Stimulated activated CD8-positive, alpha-beta memory T cell treated with anti-CD3 and anti-CD28 coated beads, Interleukin-4, amount 100 ng/mL, for 4 hours (primary cell): ENCODE measurements at regions not wholly inside any gene's neighbourhood (a gene's known extent, or its start where the extent isn't known, plus 50 kb on each side); places are given as distances from the start of the nearest gene placed in this dataset.
"Not testable (repeated sequence)": the region's sequence is repeated elsewhere in the genome, so short reads cannot be mapped to it uniquely, and the experiment has no call there.

Experiments
- DNase-seq, 2 donors: peaks; one replicate each; pipeline ENCODE4 v3.0.0-alpha.2; 2020; ENCODE audit warnings: low read depth in 2 of 2, low spot score in 1 of 2

DNA sequence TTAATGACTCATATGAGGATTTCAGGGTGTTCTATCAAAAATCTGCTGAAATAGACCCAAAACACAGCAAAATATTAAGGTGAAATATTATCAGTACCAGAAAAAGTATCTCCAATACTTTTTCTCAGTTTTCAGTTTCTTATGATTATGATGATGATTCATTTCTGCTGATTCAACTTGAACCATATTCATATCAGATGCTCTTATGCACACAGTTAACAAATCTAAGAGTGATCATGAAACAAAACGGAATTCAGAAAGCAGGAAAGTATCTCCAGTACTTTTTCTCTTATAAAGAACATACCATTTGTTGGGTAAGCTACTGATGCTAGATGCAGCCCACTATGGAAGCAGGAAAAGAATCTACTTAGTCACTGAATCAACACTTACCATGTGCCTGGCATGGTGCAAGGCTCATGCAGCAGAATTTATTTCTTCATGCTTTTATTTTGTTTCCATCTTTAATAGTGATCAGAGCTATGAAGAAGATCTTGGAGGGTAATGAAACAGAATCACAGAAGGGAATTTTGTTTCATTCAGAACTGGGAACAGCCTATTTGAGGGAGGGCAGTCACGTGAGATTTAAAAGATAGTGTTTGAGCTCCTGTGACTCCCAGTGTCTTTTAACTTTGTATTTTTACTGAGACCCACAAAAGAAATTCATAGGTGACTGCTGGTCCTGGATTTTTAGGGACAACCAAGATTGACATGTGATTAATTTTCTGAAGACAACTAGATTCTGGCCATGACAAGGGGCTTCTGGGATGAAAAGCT is 480.6 kb downstream of the SETD4 start:
- no peak for DNase-seq

DNA sequence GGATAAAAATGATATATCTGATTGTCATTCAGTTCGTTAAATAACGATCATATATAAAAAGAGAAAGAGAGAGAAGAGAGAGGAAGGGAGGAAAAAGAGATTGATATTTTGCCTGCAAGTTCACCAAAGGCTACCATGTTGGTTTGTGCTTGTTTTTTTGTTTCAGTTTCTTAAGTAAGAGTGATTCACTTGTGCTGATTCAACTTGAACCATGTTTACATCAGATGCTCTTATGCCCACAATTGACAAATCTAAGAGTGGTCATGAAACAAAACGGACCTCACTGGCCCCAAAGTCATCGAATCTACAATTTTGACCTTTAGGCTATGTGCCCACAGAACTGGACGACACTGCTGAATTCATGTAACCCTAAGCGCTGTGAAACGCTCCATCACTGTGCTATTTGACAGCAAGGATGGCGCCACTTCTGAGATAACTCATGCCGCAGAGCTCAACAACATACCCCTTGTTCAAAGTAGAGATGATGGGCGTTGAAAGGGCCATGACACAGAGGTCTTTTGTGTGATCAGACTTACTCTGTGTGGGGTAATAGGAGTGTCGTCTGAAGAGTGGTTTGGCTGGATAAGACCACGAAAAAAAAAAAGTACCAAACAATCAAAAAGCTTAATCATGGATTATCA is 481.4 kb downstream of the SETD4 start:
- no peak for DNase-seq

DNA sequence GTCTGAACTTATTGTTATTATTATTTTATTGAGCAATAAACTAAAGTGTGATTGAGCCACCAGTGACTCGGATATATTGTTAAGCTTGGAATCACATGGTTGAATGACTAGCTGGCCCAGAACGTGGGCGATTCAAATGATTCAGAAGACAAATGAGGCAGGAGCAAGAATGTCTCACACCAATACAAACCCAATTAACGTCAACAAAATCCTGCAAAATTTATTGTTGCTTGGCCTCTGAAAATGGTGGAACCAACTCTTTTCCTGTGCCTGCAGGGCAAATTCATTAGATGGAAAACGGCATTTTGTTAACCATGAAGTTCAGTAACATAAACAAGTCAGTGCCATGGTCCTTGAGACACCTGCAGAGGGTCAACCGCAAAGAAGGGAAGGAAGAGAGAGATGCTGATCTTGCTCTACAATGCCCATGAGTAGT is 482.0 kb downstream of the SETD4 start:
- no peak for DNase-seq

DNA sequence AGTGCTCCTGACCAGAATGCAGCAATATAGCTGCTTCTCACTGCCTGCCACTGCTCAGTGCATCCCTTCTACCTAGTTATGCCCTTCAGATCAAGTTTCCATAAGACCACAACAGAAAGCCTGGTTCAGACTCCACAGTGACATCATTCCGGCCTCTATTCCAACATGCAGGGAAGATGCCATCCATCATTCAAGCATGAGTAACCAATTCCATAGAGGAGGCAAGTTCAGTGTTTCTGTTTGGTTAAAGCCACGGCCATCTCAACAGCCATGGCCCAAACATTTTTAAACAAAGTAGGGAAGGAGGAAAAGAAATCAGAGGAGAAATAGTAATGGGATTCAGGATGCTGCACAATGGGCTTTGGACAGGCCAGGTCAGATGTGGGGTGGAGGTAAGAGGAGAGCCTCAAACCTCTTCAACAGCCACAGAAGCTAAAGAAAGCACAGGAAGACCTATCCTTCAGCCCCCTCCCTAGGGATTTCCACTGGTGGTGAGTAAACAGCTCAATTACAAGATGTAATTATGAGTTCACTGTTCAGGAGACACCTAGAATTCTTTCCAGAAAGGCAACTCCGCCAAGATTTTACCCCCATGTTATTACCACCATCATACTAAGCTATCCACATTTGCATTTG is 484.9 kb downstream of the SETD4 start:
- no peak for DNase-seq

DNA sequence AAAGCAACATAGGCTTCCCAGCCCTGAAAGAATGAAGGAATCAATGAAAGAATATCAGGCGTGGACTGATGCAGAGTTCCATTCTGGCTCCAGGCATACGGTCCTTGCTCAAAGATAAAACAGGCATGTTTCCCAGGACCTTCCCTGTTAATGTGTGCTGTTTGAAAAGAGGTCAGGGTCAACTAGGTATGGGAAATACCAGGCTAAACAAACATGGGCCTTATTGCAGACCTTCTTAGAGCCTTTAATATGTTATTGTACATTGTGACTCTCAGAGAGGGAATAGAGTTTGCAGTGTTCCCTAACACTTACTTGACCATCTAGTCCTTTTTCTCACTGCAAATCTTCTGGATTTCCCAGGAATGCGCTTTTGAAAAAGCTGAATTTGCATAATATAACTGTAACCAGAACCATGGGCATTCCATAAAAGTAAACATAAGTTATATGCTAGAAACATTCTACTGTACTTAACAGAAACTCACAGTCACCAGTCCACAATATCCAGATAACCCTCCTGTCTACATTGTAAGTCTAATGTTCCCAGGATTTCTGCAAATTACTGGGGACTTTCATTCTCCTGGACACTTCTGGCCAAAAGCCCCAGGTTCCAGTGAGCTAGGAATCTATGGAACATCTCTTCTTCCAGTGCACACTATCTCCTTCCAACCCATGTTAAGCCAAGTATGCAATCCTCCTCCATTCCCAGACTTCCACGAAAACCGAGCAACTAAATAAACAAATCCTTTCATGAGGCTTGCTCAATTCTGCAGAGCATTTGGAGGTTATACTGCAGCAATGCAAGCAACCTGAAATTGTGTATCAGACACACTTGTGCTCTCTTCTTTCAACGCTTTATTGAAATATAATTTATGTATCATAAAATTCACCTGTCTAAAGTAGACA is 486.6 kb downstream of the SETD4 start:
- no peak for DNase-seq

DNA sequence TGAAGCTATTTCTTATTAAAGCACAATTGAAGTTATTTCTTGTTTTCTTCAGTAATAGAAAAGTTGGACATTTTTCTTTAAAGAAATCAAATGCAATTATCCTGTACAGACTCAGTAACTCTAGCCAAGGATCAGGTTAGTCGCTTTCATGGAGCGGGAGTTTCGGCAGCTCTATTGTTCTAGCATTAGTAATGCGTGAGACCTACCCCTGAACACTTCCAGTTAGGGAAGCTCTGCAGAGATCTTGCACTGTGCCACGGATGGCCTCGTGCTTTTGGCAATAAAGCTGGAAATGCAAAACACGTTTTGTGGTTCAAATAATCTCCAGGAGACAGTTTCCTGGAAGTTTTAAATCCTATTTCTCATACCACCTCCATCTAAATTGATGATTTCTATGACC is 488.4 kb downstream of the SETD4 start:
- no peak for DNase-seq

DNA sequence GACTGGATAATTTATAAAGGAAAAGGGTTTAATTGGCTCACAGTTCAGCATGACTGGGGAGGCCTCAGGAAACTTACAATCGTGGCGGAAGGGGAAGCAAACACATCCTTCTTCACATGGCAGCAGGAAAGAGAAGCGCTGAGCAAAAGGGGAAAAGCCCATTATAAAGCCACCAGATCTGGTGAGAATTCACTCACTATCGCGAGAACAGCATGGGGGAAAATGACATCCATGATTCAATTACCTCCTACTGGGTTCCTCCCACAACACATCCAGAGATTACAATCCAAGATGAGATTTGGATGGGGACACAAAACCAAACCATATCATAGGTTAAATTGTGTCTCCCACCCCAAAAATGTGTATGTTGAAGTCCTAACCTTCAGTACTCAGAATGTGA is 491.7 kb downstream of the SETD4 start:
- DNase-seq, result no peak

DNA sequence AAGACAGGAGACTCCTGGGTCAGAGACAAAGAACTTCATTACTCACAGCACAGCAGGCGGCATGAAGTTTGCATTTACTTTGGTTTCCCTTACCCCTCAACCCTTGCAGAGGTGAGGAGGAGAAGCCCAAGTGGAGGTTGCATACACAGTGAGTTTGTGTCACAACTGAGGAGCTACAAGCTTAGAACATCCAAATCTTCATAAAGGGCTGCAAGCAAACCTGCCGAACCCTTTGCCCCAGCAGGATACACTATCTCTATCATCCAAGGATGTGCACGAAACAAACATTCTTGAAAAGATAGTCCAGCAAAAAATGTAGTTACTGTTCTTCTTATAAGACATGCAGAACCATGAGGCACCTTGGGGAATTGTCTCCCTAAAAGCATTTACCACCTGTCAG is 493.5 kb downstream of the SETD4 start:
- DNase-seq, result no peak

DNA sequence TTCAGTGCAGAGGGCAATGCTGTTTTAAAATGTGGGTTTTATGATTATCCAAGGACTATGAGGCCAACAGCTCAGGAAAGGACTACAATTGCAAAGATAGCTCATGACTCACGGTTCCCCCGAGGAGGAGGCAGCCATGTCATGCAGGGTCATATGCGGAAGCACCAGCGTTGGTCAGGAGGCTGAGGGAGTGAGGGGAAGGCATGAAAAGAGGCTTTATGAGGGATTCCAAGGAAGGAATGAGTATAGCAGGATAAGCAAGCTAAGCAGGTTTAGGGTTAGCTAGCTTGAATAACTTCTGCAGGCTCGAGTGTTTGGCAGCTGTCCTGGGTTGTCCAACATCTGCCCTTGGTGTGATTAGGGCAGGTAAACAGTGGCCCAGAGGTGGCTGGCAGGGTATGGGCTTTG is 495.1 kb downstream of the SETD4 start:
- DNase-seq, result no peak

DNA sequence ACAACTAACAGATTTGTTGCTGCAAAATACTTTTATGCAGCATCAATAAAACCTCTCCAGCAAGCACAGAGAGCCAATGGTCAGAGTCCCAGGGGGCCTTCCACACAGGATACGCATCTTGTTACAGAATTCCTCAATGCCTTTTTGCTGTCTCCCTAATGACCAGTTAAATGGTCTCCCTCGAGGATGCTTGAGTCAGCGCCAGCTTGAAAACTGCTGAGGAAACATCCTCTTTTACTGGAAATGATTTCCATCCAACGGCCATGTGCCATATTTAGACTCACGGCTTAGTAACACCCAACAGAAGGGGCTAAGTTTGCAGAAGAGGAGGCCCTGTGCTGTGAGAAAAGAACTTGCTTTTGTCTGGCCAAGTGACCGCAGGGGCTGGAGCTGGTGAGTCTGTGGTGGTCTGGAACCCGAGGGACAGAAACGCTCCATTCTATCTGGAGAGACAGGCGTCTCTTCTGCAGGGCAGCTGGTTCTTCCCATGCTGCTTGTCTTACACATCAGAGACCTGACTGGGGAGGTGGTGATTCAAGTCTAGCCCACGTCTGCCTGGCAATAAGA is 496.4 kb downstream of the SETD4 start:
- DNase-seq, result no peak

DNA sequence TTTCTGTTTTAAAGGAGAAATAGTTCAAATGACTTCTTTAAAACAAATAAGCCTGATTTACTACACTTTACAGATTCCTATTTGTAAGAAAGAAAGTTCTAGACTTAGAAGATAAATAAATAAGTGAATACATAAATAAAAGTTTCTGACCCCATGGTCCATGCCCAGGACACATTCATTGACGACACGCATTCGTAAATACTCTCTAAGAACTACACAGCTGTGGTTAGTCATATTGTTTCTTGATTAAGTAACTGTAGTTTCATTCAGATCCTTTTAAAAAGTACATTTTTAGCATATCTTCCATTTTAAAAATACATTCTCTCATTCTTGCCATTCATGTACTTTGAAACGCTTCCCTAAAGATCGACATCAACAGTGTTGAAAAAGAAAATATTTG is 497.4 kb downstream of the SETD4 start:
- DNase-seq, result no peak

DNA sequence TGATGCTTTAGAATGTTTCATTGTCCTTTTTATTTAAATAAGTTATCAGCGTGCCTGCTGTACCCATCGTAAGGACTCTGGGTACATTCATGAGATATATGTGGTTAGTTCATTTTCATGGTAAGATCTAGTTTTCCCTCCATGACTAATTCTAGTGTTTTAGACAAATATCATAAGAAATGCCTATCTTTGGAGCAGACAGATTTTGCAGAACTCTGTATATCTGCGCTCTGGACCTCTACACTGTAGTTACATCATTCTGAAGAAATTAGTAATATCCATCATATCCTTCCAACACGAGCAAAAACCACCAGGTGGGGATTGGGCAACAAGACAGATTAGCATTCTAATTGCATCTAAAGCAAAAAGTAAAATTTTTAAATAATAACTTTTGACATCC is 499.2 kb downstream of the SETD4 start:
- DNase-seq, result no peak

DNA sequence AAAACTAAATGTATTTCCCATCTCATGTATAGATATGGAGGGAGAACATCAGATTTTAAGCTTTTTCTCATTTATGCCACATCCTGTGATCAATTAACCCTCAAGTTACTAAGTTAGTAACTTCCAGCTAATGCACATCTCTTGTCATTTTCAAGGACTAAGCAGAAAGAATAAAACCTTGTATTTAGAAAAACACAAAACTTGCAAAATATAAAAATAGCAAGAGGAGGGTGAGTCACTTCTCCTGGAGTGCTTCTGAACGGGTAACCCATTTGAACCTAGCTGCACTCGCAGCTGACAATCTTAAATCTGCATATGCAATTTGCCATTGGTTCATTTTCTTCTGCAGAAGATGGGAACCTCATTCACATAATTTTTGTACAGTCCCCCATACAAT is 500.5 kb downstream of the SETD4 start:
- no peak for DNase-seq

DNA sequence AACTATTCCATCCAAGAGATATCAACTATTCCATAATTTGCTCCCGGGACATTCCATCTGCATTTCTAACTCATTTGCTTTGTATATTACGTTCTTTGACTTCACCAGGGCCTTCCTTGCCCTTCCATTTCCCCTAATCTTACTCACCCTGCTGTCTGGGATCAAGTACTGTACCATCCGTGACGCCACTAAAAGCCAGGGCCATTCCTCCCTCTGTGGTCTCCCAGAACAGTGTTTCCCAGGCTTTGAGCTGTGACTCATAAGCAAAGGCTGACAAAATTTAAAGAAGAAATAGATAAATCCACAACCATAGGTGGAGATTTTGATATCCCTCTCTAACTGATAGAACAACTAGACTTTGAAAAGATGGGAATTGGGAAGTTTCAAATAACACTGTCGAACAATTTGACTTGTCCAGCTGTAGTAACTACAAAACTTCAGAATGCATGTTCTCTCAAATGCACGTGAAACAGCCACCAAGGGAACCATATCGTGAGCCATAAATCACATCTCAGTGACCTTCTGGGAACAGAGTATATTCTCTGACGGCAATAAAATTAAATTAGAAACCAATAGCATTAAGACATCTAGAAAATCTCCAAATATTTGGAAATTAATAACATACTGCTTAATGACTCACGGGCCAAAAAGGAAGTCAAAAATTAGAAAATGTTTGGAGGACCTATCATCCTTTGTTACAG is 501.0 kb downstream of the SETD4 start:
- no peak for DNase-seq

DNA sequence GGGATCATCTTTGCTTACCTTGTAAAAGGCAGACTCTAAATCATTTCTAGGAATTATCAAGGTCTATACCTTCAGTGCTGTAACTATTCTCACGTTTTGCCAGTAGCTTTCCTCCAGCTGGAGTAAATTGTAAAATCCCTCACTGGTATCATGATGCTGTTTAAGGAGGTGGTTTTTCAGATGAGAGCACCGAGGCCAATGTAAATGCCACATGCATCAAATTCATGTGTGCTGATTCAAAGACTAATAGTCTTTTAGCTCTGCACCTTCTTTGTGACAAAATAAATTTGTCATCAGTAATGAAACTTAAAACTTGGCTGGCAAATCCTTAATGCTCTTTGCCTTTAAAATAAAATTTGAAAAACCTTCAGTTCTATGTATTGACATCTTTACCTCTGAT is 503.8 kb downstream of the SETD4 start:
- DNase-seq, result no peak

DNA sequence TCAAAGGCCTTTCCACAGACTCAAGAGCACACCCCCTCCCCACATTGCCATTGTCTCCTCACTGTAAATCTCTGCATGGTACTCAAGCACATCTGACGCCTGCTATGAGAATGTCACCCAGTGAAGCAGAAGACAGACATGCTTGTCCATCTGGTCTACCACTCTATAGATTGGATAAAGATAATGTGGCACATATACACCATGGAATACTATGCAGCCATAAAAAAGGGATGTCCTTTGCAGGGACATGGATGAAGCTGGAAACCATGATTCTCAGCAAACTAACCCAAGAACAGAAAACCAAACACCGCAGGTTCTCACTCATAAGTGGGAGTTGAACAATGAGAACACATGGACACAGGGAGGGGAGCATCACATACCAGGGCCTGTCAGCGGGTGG is 503.4 kb upstream of the RUNX1 start:
- not testable (repeated sequence) for DNase-seq

DNA sequence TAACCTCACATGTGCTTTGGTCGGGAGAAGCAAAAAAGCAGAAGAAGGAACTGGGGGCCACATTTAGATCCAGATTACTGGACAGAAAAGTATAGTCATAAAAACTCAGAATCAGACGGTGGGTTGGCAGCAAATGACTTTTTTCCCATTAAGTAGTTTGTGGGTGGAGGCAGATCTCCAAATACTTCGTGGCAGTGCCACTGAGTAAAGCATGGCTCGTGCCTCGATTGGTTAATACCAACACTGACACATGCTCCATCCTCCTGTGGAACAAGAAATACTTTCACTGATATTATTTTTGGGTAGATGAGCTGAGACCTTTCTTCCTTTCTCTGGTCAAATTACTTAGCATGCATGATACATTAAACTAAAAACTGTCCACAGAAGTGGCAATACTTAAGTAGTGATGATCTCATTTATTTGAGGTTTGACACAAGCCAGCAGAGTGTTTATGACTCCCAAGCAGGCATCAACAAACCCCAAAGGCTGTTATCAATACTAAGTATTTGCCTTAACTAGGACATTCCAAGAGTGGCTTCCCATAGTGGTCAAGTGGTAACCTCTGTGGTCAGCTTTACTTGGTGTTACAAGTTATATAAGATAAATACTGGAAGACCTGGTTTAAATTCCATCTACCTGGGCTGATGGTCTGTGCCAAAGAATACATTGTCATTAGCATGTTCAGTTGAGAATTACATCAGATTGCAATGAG is 500.0 kb upstream of the RUNX1 start:
- DNase-seq, result no peak

DNA sequence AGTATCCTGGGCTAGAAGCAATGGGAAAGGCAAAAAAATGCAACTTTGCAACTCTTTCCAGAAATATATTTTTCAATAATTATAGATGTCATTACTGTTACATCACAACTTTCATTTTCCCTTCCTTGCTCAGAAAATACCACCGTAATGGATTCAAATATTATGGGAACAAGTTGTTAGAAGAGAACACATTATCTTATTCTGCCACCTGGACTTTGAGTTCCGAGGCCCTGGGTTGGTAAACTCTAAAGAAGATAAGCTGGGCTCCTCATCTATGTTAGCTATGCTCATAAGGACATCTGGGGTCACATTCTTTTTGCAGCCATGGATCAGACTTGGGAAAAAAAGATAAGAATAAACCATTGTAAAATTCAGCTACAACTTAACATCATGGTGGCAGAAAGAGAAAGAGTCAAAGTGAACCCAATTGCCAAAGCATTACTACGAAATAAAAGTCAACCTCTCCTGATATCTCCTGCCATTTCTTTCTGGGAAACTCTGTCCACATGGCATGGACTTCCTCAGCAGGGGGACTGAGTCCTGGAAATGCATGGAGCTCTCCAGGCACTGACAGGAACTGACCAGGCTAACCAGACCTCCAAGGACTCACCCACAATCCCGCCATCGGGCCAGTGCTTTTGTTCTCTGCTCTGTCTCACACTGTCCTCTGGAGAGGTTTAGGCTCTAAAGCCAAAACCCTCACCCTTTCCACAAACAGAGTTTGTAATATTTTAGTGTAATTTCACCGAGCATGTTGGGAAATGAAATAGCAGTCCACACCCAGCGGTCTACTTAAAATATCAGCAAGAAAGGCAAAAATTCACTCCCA is 499.1 kb upstream of the RUNX1 start:
- DNase-seq, result no peak

DNA sequence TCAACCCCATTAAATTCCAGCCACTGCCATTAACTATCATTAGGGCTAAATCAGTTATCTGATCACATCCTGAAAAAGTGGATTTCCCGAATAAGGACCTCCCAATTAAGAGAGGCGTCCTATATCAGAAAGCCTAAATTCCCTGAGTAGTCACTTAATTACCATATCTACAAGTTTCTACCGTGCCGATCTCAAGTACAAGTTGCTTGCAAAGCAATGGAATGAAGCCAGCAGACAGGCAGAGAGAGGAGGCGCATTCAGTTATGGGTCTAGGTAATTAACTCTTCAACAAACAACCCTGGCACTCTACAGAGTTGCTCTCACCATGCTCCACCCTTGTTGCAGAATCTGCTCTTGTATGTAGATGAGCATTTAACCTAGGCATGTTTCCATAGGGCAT is 494.6 kb upstream of the RUNX1 start:
- no peak for DNase-seq
